IMR-90 (cell line): ENCODE measurements at regions not wholly inside any gene's neighbourhood (a gene's known extent, or its start where the extent isn't known, plus 50 kb on each side); places are given as distances from the start of the nearest gene placed in this dataset.

ENCODE experiments used
- ATAC-seq: fragments of 200-7000 bp; cut with Tn5 transposase; 2 replicates; pipeline ENCODE4 v1.9.1; 2020; ENCODE audit warnings: low read depth, mild to moderate bottlenecking, moderate library complexity
- BruUV-seq: library from RNA; stranded (reverse); fragments of 400-500 nt; replicated peaks from 2 replicates; lab custom pipeline; 2021; lab: Mats Ljungman, UMichigan
- CTCF ChIA-PET: fragments of 300-600 bp; formaldehyde crosslinking; extraction: SDS; loops from one replicate; lab custom pipeline; 2021; ENCODE audit warnings: antibody characterized with exemption; lab: Yijun Ruan, JAX
- POLR2A ChIA-PET: fragments of 300-600 bp; sonication (Branson Sonifier 250); formaldehyde crosslinking; loops from one replicate; lab custom pipeline; 2022; ENCODE audit warnings: antibody characterized with exemption; ENCODE audit not compliant: unreplicated experiment; lab: Charles Lee
- DNase-seq: peaks from one replicate; pipeline ENCODE4 v3.0.0; 2013
- H2AFZ ChIP-seq: replicated peaks from 2 replicates; pipeline ENCODE3; 2013; ENCODE audit warnings: low read length, mild to moderate bottlenecking; ENCODE audit not compliant: poor library complexity
- H2AK5ac ChIP-seq: 2 replicates; pipeline ENCODE4 v1.6.1; 2013; ENCODE audit warnings: low read depth, low read length, inconsistent platforms
- H2AK9ac ChIP-seq: replicated peaks from 2 replicates; pipeline ENCODE3; 2013; ENCODE audit warnings: mild to moderate bottlenecking, low read depth, low read length, moderate library complexity; ENCODE audit not compliant: poor library complexity
- H2BK120ac ChIP-seq: 2 replicates; pipeline ENCODE4 v1.6.1; 2013; ENCODE audit warnings: low read depth, low read length, inconsistent platforms
- H2BK15ac ChIP-seq: 3 replicates; pipeline ENCODE4 v1.6.1; 2013; ENCODE audit warnings: low read depth, low read length, inconsistent platforms
- H2BK20ac ChIP-seq: 2 replicates; pipeline ENCODE4 v1.6.1; 2013; ENCODE audit warnings: low read depth, mild to moderate bottlenecking, inconsistent platforms, low read length, moderate library complexity
- H2BK5ac ChIP-seq: 2 replicates; pipeline ENCODE4 v1.6.1; 2013; ENCODE audit warnings: mild to moderate bottlenecking, low read depth, low read length, inconsistent platforms; ENCODE audit not compliant: poor library complexity, severe bottlenecking
- H3K14ac ChIP-seq: replicated peaks from 2 replicates; pipeline ENCODE4 v1.6.1; 2013; ENCODE audit warnings: low read depth, low read length, inconsistent platforms
- H3K18ac ChIP-seq: 2 replicates; pipeline ENCODE4 v1.6.1; 2013; ENCODE audit warnings: low read depth, low read length, control low read depth
- H3K23ac ChIP-seq: 2 replicates; pipeline ENCODE4 v1.6.1; 2013; ENCODE audit warnings: low read depth, low read length, inconsistent platforms
- H3K27ac ChIP-seq: 2 replicates; pipeline ENCODE4 v1.5.1; 2013; ENCODE audit warnings: mild to moderate bottlenecking, control low read depth, low read length; ENCODE audit not compliant: insufficient read depth
- H3K27me3 ChIP-seq: 2 replicates; pipeline ENCODE4 v1.6.1; 2013; ENCODE audit warnings: low read length; ENCODE audit not compliant: control insufficient read depth, insufficient read depth
- H3K36me3 ChIP-seq: 2 replicates; pipeline ENCODE4 v1.6.1; 2013; ENCODE audit warnings: low read length, mixed read lengths; ENCODE audit not compliant: control insufficient read depth, insufficient read depth
- H3K4ac ChIP-seq: 2 replicates; pipeline ENCODE4 v1.6.1; 2013; ENCODE audit warnings: low read depth, low read length, inconsistent platforms
- H3K4me1 ChIP-seq: 2 replicates; pipeline ENCODE4 v1.6.1; 2013; ENCODE audit warnings: low read length, mixed read lengths; ENCODE audit not compliant: control insufficient read depth, insufficient read depth
- H3K4me2 ChIP-seq: 2 replicates; pipeline ENCODE4 v1.6.1; 2013; ENCODE audit warnings: low read depth, mild to moderate bottlenecking, control low read depth, low read length, moderate library complexity
- H3K4me3 ChIP-seq: 2 replicates; pipeline ENCODE4 v1.5.1; 2013; ENCODE audit warnings: low read depth, mild to moderate bottlenecking, control low read depth, low read length, moderate library complexity; ENCODE audit not compliant: insufficient read depth
- H3K56ac ChIP-seq: 2 replicates; pipeline ENCODE4 v1.6.1; 2013; ENCODE audit warnings: low read length, inconsistent platforms; ENCODE audit not compliant: insufficient read depth; ENCODE audit errors: extremely low read depth
- H3K79me1 ChIP-seq, 2 experiments: 2 replicates each; pipeline ENCODE4 v1.6.1; 2013; ENCODE audit warnings: low read length in 2 of 2, inconsistent platforms in 1 of 2, low read depth in 1 of 2
- H3K9ac ChIP-seq: 2 replicates; pipeline ENCODE4 v1.6.1; 2013; ENCODE audit warnings: low read depth, low read length, control low read depth
- H3K9me1 ChIP-seq: 2 replicates; pipeline ENCODE4 v1.6.1; 2013; ENCODE audit warnings: low read length, inconsistent platforms; ENCODE audit not compliant: insufficient read depth
- H3K9me3 ChIP-seq: 2 replicates; pipeline ENCODE4 v1.6.1; 2013; ENCODE audit warnings: low read length; ENCODE audit not compliant: control insufficient read depth, insufficient read depth
- H4K20me1 ChIP-seq: 2 replicates; pipeline ENCODE4 v1.6.1; 2013; ENCODE audit warnings: low read length, inconsistent platforms; ENCODE audit not compliant: insufficient read depth
- H4K5ac ChIP-seq: 2 replicates; pipeline ENCODE4 v1.6.1; 2013; ENCODE audit warnings: mild to moderate bottlenecking, low read depth, low read length, control low read depth
- H4K8ac ChIP-seq, 2 experiments: 2 replicates each; pipeline ENCODE4 v1.6.1; 2013; ENCODE audit warnings: low read depth in 2 of 2, low read length in 2 of 2, control low read depth in 1 of 2, inconsistent platforms in 1 of 2
- H4K91ac ChIP-seq: 2 replicates; pipeline ENCODE4 v1.6.1; 2013; ENCODE audit warnings: low read depth, low read length, inconsistent platforms; ENCODE audit not compliant: insufficient read depth
- BHLHE40 ChIP-seq: fragments of 150-350 bp; IDR thresholded peaks from 2 replicates; pipeline ENCODE4 v1.6.1; 2016; ENCODE audit warnings: mild to moderate bottlenecking, low read depth, low read length
- ELK1 ChIP-seq: fragments of 150-350 bp; IDR thresholded peaks from 2 replicates; pipeline ENCODE4 v1.6.1; 2016; ENCODE audit warnings: low read depth, mild to moderate bottlenecking, low read length, moderate library complexity, borderline replicate concordance
- RFX5 ChIP-seq: IDR thresholded peaks from 2 replicates; pipeline ENCODE4 v1.8.0; 2012; ENCODE audit warnings: low read depth, mild to moderate bottlenecking, low read length, moderate library complexity
- USF2 ChIP-seq: fragments of 150-350 bp; IDR thresholded peaks from 2 replicates; pipeline ENCODE4 v1.6.1; 2017; ENCODE audit warnings: mild to moderate bottlenecking, antibody characterized with exemption, low read length, low read depth
- WGBS, 2 experiments: methylation state at CpG; one replicate each; pipeline versions ENCODE4 v1.1.5 to v1.1.7; 2013; ENCODE audit warnings: missing lambda C conversion rate in 2 of 2; ENCODE audit not compliant: insufficient read length in 1 of 2; ENCODE audit errors: extremely low coverage in 2 of 2; 5-methylcytosine and 5-hydroxymethylcytosine counted together
- dilution Hi-C: fragments of 300-500 bp; cut with HindIII; formaldehyde crosslinking; loops from one replicate; pipeline ENCODE4 v1.14.3; 2018; ENCODE audit warnings: low sequenced_read_pairs; ENCODE audit not compliant: unreplicated experiment
- in situ Hi-C: fragments of 300-500 bp; cut with MboI; formaldehyde crosslinking; loops from 3 replicates; pipeline ENCODE4 v1.14.3; 2019; ENCODE audit warnings: low sequenced_read_pairs, inconsistent platforms, mixed read lengths
- intact Hi-C: fragments of 100-400 bp; cut with micrococcal nuclease; formaldehyde crosslinking; loops from 2 replicates; pipeline ENCODE4 v1.10.0; 2022

DNA sequence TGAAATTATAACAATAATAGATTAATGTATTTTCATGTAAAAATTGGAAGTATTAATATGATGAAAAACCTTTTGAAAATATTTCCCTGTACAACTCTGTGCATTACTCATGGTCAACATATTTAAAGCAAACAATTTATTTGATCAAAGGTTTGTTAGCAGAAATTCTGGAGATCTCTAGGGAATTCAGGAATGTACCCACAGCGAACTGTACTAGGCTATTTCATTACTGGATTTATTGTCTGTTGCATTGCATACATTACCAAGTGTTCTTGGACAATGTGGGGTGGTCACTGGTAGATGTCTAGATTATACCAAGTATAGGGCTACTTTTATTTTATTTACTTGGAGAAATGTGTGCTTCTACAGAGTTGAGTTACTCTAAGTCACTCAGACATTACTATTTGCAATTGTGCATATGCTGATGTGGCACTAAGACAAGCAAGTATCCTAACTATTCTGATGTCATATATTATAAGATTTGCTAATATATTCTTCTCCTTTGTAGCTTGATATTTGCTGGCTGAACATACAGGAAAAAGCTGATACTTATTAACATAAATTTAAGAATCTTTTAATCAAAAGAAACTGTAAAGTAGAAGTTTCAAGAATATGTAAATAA is 323.3 kb downstream of the CCER1 start:
- H3K4me2 ChIP-seq: no peak overlapping the region
- H3K9ac ChIP-seq: no peak overlapping the region
- DNase-seq: no peak
- no peak overlapping the region for H3K23ac ChIP-seq
- POLR2A ChIA-PET: no interaction called here
- no peak for TF ChIP-seq USF2
- TF ChIP-seq RFX5: no peak
- no peak for TF ChIP-seq ELK1
- no peak for TF ChIP-seq BHLHE40
- no peaks in the 10 kb centered on the region for H3K9me3 ChIP-seq
- no peaks in the 10 kb centered on the region for H4K20me1 ChIP-seq
- BruUV-seq: no TSS peak
- H3K9me1 ChIP-seq: no peaks in the 10 kb centered on the region
- dilution Hi-C loops: no loop called here
- H3K4me1 ChIP-seq: 0 out of 2 replicates have a peak, but pooled peaks cover 2% of the 10 kb centered on the region
- H3K4ac ChIP-seq: no peak overlapping the region
- H4K8ac ChIP-seq: no peak overlapping the region
- H3K4me3 ChIP-seq: no peak overlapping the region
- H2AK9ac ChIP-seq: no peak overlapping the region
- ATAC-seq: no peak
- H3K18ac ChIP-seq: no peak overlapping the region
- no CpG with 5 or more reads among the region's 1 CpG for WGBS, 2 experiments
- no peak overlapping the region for H2AFZ ChIP-seq
- no peaks in the 10 kb centered on the region for H3K36me3 ChIP-seq
- CTCF ChIA-PET: no interaction called here
- H3K14ac ChIP-seq: no peak overlapping the region
- no peak overlapping the region for H2BK5ac ChIP-seq
- H4K5ac ChIP-seq: no peak overlapping the region
- intact Hi-C loops: no loop called here
- no peak overlapping the region for H2BK20ac ChIP-seq
- in situ Hi-C loops: no loop called here
- H3K79me1 ChIP-seq: no peaks in the 10 kb centered on the region
- H3K56ac ChIP-seq: no peak overlapping the region
- H4K91ac ChIP-seq: no peak overlapping the region
- H3K27me3 ChIP-seq: no peaks in the 10 kb centered on the region
- H2AK5ac ChIP-seq: no peak overlapping the region
- no peak overlapping the region for H2BK120ac ChIP-seq
- no peak overlapping the region for H2BK15ac ChIP-seq
- H3K27ac ChIP-seq: no peak overlapping the region
